AG10803 (cell line): ENCODE measurements at regions not wholly inside any gene's neighbourhood (a gene's known extent, or its start where the extent isn't known, plus 50 kb on each side); places are given as distances from the start of the nearest gene placed in this dataset.
"Not testable (repeated sequence)": the region's sequence is repeated elsewhere in the genome, so short reads cannot be mapped to it uniquely, and the experiment has no call there.

Experiments used
- DNase-seq: peaks from one replicate; pipeline ENCODE4 v3.0.0; 2010; ENCODE audit warnings: low read depth
- H3K4me3 ChIP-seq: 2 replicates; pipeline ENCODE4 v1.5.1; 2011; ENCODE audit warnings: mild to moderate bottlenecking, low read length, control low read depth
- TF ChIP-seq, protein P1 (sequence below): conservative IDR thresholded peaks from 2 replicates; pipeline ENCODE4 v1.5.1; 2011; ENCODE audit warnings: mild to moderate bottlenecking, low read length, control low read depth, inconsistent platforms

DNA sequence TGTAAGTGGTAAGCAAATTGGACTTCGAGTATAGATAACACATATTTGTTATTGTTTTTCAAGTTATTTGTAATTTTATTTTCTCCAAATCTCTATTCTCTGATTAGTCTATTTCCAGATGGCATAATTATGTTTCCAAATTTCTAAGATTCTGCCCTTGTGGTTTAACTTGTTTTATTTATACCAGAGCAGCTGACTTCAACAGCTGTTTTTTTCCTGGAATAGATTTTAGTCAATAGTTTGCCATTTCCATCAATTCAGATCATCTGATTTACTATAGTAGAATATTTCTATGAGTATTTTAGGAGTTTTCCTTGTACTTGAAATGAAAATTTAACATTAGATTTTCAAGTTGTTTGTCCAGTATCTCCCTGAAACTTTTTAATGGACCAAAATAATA is 848.7 kb upstream of the MIR17HG start:
- TF ChIP-seq, protein P1, sequence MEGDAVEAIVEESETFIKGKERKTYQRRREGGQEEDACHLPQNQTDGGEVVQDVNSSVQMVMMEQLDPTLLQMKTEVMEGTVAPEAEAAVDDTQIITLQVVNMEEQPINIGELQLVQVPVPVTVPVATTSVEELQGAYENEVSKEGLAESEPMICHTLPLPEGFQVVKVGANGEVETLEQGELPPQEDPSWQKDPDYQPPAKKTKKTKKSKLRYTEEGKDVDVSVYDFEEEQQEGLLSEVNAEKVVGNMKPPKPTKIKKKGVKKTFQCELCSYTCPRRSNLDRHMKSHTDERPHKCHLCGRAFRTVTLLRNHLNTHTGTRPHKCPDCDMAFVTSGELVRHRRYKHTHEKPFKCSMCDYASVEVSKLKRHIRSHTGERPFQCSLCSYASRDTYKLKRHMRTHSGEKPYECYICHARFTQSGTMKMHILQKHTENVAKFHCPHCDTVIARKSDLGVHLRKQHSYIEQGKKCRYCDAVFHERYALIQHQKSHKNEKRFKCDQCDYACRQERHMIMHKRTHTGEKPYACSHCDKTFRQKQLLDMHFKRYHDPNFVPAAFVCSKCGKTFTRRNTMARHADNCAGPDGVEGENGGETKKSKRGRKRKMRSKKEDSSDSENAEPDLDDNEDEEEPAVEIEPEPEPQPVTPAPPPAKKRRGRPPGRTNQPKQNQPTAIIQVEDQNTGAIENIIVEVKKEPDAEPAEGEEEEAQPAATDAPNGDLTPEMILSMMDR: no peak
- DNase-seq: no peak
- H3K4me3 ChIP-seq: no peak overlapping the region

DNA sequence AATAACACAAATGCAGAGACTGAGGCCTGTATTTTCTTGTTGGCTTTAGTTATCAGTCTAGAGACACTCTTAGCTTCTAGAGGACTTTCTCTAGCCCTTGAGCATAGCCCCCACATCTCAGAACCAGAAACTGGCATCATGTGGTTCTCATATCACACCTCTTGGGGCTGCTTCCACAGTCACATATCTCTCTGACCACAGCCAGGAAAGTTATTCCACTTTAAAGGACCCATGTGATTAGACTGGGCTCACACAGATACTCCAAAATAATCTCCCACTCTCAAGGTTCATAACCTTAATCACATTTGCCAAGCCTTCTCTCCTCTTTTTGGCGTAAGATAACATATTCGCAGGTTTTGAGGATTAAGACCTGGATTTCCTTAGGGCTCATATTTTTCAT is 846.9 kb upstream of the MIR17HG start:
- no peak overlapping the region for H3K4me3 ChIP-seq
- TF ChIP-seq, protein P1: no peak
- DNase-seq: no peak

DNA sequence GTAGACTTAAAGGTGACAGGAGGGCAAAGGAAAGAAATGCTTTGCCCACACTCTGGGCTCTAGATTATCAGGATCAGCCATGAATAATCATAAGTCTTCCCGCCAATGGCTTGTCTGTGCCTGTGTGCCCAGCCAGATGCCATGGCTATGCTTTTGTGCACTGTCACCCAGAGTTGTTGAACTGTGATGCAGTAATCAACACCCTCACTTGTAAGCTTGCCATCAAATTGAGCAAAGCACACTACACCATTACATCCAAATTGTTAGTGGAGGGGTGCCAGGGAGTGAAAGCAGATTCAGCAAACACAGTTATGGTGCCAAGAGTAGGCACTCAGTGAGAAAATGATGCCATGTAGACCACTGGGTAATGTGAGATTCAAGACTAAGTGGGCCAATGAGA is 845.3 kb upstream of the MIR17HG start:
- no peak overlapping the region for H3K4me3 ChIP-seq
- no peak for DNase-seq
- TF ChIP-seq, protein P1: no peak

DNA sequence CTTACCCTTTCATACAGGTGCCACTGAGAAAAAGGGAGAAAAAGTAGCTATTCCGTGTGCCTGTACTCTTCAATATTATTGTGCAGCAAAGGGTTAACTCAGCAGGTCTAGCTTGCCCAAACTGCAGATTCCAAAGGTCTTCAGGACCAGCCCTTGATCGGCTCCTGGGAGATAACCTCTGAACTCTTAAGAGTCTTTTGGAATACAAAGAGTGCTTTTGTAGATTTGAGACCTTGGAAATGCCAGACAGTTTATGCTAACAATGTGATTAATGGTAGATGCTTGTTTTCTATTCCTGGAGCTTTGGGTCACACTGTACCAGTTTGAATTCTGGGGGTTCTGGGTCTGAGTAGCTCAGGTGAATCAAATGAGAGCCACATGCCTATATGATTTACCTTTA is 844.7 kb upstream of the MIR17HG start:
- TF ChIP-seq, protein P1: no peak
- H3K4me3 ChIP-seq: no peak overlapping the region
- no peak for DNase-seq

DNA sequence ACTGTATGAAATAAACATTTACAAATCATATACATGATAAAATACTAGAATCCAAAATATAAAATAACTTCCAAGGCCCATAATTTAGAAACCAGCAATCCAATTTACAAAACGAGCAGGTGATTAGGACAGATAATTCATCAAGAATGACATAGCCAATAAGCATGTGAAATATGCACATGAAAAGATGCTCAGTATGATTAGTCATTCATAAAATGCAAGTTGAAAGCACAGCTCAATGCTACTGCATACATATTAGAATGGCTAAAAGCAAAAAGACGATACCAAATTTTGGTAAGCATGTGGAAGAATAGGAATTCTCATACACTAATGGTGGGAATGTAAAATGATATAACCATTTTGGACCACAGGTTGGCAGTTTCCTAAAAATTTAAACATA is 837.2 kb upstream of the MIR17HG start:
- no peak overlapping the region for H3K4me3 ChIP-seq
- TF ChIP-seq, protein P1: no peak
- DNase-seq: no peak

DNA sequence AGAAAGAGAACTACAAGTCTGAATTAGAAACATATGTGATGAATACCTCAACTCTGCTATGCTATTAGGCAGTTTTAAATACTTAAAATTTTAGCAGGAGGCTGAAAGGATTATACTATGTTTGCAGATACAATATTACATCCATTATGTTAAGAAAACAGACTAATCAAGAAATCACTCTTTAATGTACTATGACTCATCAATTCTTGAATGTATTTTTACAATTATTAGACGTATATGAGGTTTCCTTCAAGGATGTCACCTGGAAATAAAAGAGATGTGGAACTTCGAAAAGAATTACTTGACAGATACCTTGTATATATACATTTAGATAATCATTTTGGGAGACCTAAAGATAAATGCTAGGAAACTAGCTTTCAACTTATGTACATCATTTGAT is 835.6 kb upstream of the MIR17HG start:
- H3K4me3 ChIP-seq: no peak overlapping the region
- TF ChIP-seq, protein P1: no peak
- DNase-seq: no peak

DNA sequence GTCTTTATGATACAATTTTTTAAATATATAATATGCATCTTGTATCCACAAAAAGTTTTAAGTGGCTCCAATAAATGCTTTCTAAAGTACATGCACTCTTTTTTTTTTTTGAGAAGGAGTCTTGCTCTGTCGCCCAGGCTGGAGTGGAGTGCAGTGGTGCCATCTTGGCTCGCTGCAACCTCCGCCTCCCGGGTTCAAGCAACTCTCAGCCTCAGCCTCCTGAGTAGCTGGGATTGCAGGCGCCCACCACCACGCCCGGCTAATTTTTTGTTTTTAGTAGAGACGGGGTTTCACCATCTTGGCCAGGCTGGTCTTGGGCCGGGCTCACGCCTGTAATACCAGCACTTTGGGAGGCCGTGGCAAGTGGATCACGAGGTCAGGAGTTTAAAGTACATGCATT is 832.8 kb upstream of the MIR17HG start:
- not testable (repeated sequence) for DNase-seq, H3K4me3 ChIP-seq

DNA sequence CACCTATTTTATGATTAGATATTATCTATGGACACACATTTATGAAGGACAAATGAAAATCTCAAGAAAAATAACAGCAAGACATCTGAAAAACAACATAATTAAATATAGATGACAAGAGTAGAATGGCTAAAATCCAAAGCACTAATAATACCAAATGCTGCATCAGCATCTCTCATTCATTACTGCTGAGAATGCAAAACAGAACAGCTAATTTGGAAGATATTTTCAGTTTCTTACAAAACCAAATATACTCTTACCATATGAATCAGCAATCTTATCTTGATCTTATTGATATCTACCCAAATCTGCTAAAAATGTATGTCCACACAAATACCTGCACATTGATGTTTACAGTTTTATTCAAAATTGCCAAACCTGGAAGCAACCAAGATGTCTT is 829.1 kb upstream of the MIR17HG start:
- DNase-seq: no peak
- TF ChIP-seq, protein P1: no peak
- no peak overlapping the region for H3K4me3 ChIP-seq
